Ovary (tissue), 3 donors: ENCODE measurements at regions not wholly inside any gene's neighbourhood (a gene's known extent, or its start where the extent isn't known, plus 50 kb on each side); places are given as distances from the start of the nearest gene placed in this dataset.

Source experiments
- EP300 ChIP-seq: sonication (generic); formaldehyde crosslinking; IDR thresholded peaks from one replicate; pipeline ENCODE4 v1.6.1; 2017; ENCODE audit warnings: antibody characterized with exemption
- POLR2A ChIP-seq: fragments of 450-650 bp; IDR thresholded peaks from one replicate; pipeline ENCODE4 v1.6.1; 2017; ENCODE audit warnings: antibody characterized with exemption, mild to moderate bottlenecking, moderate library complexity
- TF ChIP-seq, protein P1 (sequence below), 3 donors: fragments of 450-650 bp in 2 of 3; fragments of 200-600 bp in 1 of 3; IDR thresholded peaks; one replicate each; pipeline versions ENCODE4 v1.5.1 to v1.8.0; 2016 to 2022; ENCODE audit warnings: antibody characterized with exemption in 3 of 3, mild to moderate bottlenecking in 1 of 3
- donor health status: DM: no; HTN: no; CAD: no.

DNA sequence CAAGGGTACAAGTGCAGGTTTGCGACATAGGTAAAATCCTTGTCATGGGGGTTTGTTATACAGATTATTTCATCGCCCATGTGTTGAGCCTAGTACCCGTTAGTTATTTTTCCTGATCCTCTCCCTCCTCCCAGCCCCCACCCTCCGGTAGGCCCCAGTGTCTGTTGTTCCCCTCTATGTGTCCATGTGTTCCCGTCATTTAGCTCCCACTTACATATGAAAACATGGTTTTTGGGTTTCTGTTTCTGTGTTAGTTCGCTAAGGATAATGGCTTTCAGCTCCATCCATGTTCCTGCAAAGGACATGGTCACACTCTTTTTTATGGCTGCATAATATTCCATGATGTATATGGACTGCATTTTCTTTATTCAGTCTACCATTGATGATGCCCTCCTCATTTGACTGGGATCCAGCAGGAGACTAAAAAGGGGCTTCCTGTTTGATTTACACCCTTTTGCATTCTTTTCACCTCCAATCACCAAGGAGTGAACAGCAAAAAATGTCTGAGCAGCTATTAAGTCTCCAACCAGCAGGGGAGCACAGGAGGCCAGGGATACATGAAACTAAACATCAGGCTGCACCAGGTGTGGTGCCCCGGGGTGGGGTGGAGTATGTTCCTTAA is 188.2 kb downstream of the SKIDA1 start:
- TF ChIP-seq, protein P1, sequence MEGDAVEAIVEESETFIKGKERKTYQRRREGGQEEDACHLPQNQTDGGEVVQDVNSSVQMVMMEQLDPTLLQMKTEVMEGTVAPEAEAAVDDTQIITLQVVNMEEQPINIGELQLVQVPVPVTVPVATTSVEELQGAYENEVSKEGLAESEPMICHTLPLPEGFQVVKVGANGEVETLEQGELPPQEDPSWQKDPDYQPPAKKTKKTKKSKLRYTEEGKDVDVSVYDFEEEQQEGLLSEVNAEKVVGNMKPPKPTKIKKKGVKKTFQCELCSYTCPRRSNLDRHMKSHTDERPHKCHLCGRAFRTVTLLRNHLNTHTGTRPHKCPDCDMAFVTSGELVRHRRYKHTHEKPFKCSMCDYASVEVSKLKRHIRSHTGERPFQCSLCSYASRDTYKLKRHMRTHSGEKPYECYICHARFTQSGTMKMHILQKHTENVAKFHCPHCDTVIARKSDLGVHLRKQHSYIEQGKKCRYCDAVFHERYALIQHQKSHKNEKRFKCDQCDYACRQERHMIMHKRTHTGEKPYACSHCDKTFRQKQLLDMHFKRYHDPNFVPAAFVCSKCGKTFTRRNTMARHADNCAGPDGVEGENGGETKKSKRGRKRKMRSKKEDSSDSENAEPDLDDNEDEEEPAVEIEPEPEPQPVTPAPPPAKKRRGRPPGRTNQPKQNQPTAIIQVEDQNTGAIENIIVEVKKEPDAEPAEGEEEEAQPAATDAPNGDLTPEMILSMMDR (IDR thresholded peaks at IDR 0.05) = no peak
- no peak for TF ChIP-seq POLR2A
- no peak for TF ChIP-seq EP300
